ENCODE measurements at regions not wholly inside any gene's neighbourhood (a gene's known extent, or its start where the extent isn't known, plus 50 kb on each side); places are given as distances from the start of the nearest gene placed in this dataset.

DNA sequence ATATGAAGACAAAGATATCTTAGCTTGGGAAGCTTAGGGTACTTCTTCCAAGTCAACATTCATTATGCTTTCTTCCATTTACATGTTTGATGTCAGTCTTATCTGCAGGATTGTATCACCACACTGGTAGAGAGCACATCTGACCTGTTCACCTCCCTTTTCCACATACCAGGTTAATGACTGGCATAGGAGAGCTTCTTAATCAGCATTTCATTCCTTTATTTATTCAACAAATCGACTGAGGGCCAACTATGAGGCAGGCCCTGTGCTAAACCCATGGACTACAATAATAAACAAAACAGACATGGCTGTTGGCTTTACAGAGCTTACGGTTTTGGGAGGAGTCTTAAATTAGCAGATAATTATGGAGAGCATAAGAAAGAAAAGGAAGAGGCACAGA, 378.1 kb upstream of the CDH11 start:
- TF ChIP-seq, protein P1, sequence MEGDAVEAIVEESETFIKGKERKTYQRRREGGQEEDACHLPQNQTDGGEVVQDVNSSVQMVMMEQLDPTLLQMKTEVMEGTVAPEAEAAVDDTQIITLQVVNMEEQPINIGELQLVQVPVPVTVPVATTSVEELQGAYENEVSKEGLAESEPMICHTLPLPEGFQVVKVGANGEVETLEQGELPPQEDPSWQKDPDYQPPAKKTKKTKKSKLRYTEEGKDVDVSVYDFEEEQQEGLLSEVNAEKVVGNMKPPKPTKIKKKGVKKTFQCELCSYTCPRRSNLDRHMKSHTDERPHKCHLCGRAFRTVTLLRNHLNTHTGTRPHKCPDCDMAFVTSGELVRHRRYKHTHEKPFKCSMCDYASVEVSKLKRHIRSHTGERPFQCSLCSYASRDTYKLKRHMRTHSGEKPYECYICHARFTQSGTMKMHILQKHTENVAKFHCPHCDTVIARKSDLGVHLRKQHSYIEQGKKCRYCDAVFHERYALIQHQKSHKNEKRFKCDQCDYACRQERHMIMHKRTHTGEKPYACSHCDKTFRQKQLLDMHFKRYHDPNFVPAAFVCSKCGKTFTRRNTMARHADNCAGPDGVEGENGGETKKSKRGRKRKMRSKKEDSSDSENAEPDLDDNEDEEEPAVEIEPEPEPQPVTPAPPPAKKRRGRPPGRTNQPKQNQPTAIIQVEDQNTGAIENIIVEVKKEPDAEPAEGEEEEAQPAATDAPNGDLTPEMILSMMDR (conservative IDR thresholded peaks at IDR 0.05 in 1 of 2, IDR thresholded peaks at IDR 0.05 in 1 of 2; ENCODE audit: extremely low read depth in 1 of 2, insufficient read depth in 1 of 2, low read depth in 1 of 2, low read length in 2 of 2): no peak
- TF ChIP-seq EZH2 (IDR thresholded peaks at IDR 0.05; ENCODE audit: borderline replicate concordance, low read length): no peak
